Hematopoietic multipotent progenitor cell treated with erythropoietin and hydrocortisone succinate and interleukin-3 and kit ligand, for 17 days (in vitro differentiated cells): ENCODE measurements at regions not wholly inside any gene's neighbourhood (a gene's known extent, or its start where the extent isn't known, plus 50 kb on each side); places are given as distances from the start of the nearest gene placed in this dataset.
"Not testable (repeated sequence)": the region's sequence is repeated elsewhere in the genome, so short reads cannot be mapped to it uniquely, and the experiment has no call there.

Experiments
- DNase-seq: peaks from one replicate; pipeline ENCODE4 v3.0.0-alpha.2; 2015; ENCODE audit warnings: low spot score

GRCh38 chr6:105533301-105533700, 130.4 kb upstream of the PREP start:
- no peak for DNase-seq

GRCh38 chr6:105526225-105526872, 123.5 kb upstream of the PREP start:
- no peak for DNase-seq

GRCh38 chr6:105522626-105523322, 119.9 kb upstream of the PREP start:
- DNase-seq, result peak; percentile 13

GRCh38 chr6:105519954-105520353, 117.1 kb upstream of the PREP start:
- DNase-seq, result no peak

GRCh38 chr6:105518993-105519392, 116.1 kb upstream of the PREP start:
- DNase-seq, result not testable (repeated sequence)

- DNase-seq, result no peak
These were observed 112.2 kb upstream of the PREP start for GRCh38 chr6:105515054-105515453.

GRCh38 chr6:105514306-105514705, 111.4 kb upstream of the PREP start:
- DNase-seq, result no peak

GRCh38 chr6:105511639-105512038, 108.8 kb upstream of the PREP start:
- DNase-seq, result no peak

GRCh38 chr6:105510746-105511145, 107.9 kb upstream of the PREP start:
- DNase-seq, result no peak

- no peak for DNase-seq
These were observed 106.8 kb upstream of the PREP start for GRCh38 chr6:105509506-105510331.

GRCh38 chr6:105507811-105508210, 104.9 kb upstream of the PREP start:
- DNase-seq, result no peak

- DNase-seq, result no peak
These were observed 101.8 kb upstream of the PREP start for GRCh38 chr6:105504706-105505105.

- DNase-seq, result no peak
These were observed 100.8 kb upstream of the PREP start for GRCh38 chr6:105503641-105504040.

- DNase-seq, result no peak
These were observed 99.0 kb upstream of the PREP start for GRCh38 chr6:105501826-105502344.

GRCh38 chr6:105501246-105501645, 98.4 kb upstream of the PREP start:
- DNase-seq, result no peak

GRCh38 chr6:105500693-105501092, 97.8 kb upstream of the PREP start:
- no peak for DNase-seq

- no peak for DNase-seq
These were observed 97.0 kb upstream of the PREP start for GRCh38 chr6:105499931-105500330.

- DNase-seq, result no peak
These were observed 96.4 kb upstream of the PREP start for GRCh38 chr6:105499136-105499870.

- DNase-seq, result no peak
These were observed 94.7 kb upstream of the PREP start for GRCh38 chr6:105497549-105497948.

- no peak for DNase-seq
These were observed 92.6 kb upstream of the PREP start for GRCh38 chr6:105495515-105495914.

GRCh38 chr6:105494688-105495087, 91.8 kb upstream of the PREP start:
- DNase-seq, result no peak

GRCh38 chr6:105493736-105494135, 90.9 kb upstream of the PREP start:
- no peak for DNase-seq
